Brain microvascular endothelial cell (primary cell): ENCODE measurements at regions not wholly inside any gene's neighbourhood (a gene's known extent, or its start where the extent isn't known, plus 50 kb on each side); places are given as distances from the start of the nearest gene placed in this dataset.

Experiments
- DNase-seq: peaks from one replicate; pipeline ENCODE4 v3.0.0-alpha.2; 2020
- H3K27ac ChIP-seq: fragments of 250-450 bp; sonication (Bioruptor Pico); 2 replicates; pipeline ENCODE4 v1.5.1; 2020; ENCODE audit warnings: mild to moderate bottlenecking, moderate library complexity
- H3K27me3 ChIP-seq: fragments of 250-450 bp; sonication (Bioruptor Pico); replicated peaks from 2 replicates; pipeline ENCODE4 v1.5.1; 2020; ENCODE audit warnings: mild to moderate bottlenecking
- H3K36me3 ChIP-seq: fragments of 250-450 bp; sonication (Bioruptor Pico); replicated peaks from 2 replicates; pipeline ENCODE4 v1.5.1; 2020; ENCODE audit warnings: mild to moderate bottlenecking
- H3K4me3 ChIP-seq: 2 replicates; pipeline ENCODE4 v1.5.1; 2011; ENCODE audit warnings: low read depth, mild to moderate bottlenecking, control low read depth, low read length, moderate library complexity
- in situ Hi-C: cut with HindIII; loops from 2 replicates; pipeline ENCODE4 v1.10.0; 2017; ENCODE audit warnings: low sequenced_read_pairs, low pct_ligation_motif_present
- TF ChIP-seq, protein P1 (sequence below): IDR thresholded peaks from 2 replicates; pipeline ENCODE4 v1.5.1; 2011; ENCODE audit warnings: low read depth, mild to moderate bottlenecking, moderate library complexity, low read length, control low read depth, inconsistent platforms; ENCODE audit errors: missing control alignments

DNA sequence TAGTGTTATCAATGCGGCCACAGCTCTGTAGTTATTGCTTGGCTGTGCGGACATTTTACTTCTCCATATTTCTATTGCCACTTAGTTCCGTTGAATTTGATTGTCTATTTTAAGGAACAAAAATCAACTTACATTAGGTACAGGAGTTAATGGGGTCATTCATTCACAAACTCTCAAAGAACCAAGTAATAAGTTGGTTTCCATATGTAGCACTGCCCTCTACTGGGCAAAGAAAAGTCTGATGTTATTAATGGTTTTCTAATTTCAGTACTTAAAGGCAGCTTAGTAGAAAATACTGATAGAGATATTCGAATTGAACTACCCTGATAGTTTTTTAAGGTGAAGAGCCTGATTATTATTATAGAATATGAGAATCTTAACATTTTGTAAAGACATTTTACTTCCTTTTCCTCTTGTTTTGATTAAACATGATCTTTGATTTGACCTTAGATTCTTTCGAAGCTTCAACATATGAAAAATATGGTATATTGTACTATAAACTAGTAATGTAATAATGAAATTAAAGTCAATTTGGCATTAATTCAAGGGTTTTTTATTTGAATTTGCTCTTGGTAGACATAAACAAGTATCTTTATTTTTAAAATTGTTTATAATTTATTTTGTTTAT lies 119.5 kb upstream of the CTNND2 start:
- no peak overlapping the region for H3K4me3 ChIP-seq
- no peak overlapping the region for H3K27ac ChIP-seq
- H3K27me3 ChIP-seq = no peaks in the 10 kb centered on the region
- TF ChIP-seq, protein P1, sequence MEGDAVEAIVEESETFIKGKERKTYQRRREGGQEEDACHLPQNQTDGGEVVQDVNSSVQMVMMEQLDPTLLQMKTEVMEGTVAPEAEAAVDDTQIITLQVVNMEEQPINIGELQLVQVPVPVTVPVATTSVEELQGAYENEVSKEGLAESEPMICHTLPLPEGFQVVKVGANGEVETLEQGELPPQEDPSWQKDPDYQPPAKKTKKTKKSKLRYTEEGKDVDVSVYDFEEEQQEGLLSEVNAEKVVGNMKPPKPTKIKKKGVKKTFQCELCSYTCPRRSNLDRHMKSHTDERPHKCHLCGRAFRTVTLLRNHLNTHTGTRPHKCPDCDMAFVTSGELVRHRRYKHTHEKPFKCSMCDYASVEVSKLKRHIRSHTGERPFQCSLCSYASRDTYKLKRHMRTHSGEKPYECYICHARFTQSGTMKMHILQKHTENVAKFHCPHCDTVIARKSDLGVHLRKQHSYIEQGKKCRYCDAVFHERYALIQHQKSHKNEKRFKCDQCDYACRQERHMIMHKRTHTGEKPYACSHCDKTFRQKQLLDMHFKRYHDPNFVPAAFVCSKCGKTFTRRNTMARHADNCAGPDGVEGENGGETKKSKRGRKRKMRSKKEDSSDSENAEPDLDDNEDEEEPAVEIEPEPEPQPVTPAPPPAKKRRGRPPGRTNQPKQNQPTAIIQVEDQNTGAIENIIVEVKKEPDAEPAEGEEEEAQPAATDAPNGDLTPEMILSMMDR = peak; percentile 46
- no peaks in the 10 kb centered on the region for H3K36me3 ChIP-seq
- DNase-seq = peak; percentile 18
- in situ Hi-C loops = no loop called here

DNA sequence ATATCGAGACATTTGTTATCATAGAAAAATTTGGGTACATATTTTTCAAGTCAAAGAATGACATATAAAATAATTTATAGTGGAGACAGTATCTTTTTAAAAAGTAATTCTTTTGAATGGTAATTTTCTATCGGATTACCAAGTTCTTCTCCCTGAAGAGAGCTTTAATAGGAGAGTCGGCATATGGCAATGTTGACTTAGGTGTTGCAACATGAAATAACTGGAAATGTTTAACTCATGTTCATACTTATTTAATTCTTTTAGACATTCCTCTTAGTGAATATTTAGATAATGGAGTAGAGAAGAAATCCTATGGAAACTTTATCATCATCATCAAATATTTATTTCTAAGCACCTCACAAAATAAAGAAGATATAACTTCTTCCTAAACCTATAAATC lies 118.2 kb upstream of the CTNND2 start:
- Histone ChIP-seq H3K36me3 (no peaks in the 10 kb centered on the region), H3K4me3 (no peak overlapping the region), H3K27me3 (no peaks in the 10 kb centered on the region), H3K27ac (no peak overlapping the region)
- no peak for DNase-seq
- TF ChIP-seq, protein P1 = no peak
- in situ Hi-C loops = no loop called here

DNA sequence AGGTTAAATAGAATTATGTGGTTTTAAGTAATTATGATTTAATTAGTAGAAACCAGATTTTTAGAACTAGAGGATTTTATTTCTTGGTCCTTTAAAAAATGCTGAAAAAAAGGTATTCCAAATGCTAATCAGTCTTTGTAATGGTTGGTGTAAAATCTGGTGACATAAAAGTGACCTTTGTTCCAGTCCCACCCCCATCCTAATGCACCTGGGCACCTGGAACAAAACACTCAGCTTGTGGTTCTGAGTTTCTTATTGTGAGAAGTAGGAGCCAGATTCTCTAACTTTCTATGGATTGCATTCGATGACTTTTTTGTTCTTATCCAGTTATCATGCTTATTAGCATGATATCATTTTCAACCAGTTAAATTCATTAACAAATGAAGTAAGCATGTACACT lies 115.1 kb upstream of the CTNND2 start:
- Histone ChIP-seq H3K4me3 (no peak overlapping the region), H3K27ac (no peak overlapping the region), H3K36me3 (no peaks in the 10 kb centered on the region), H3K27me3 (no peaks in the 10 kb centered on the region)
- TF ChIP-seq, protein P1 = no peak
- in situ Hi-C loops = no loop called here
- DNase-seq = no peak

GRCh38 chr5:12017007-12017406 lies 112.8 kb upstream of the CTNND2 start:
- Histone ChIP-seq H3K27ac (no peak overlapping the region), H3K4me3 (no peak overlapping the region), H3K27me3 (no peaks in the 10 kb centered on the region), H3K36me3 (no peaks in the 10 kb centered on the region)
- in situ Hi-C loops = no loop called here
- TF ChIP-seq, protein P1 = no peak
- no peak for DNase-seq

DNA sequence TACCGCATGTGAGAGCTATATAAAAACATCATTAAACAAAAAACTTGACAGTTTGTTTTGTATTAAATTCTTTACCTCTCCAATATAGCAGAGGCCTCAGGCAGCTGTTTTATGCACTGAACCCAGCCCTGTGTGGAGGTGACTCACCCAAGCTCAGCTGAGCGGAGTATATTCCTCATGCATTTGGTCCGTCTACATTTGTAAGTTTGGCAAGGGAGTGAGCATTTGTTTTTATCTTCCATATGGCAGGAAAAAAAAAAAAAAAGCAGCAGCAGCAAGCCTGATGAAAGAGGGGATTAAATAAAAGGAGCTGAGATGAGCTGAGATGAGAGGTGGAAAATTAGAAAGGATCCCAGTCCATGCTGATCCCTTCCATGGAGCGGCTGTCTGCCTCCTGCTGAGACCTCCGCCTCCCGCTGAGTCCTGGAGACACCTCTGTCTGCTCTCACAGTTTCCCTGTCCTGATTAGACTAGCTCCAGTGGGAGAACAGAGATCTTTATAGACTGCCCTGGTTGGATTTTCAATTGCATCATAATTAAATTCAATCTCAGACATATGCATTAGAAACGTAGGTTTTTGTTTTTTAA lies 112.0 kb upstream of the CTNND2 start:
- in situ Hi-C loops = no loop called here
- no peak overlapping the region for H3K4me3 ChIP-seq

More for the DNA sequence above, 112.0 kb upstream of the CTNND2 start:
- Histone ChIP-seq H3K27me3 (no peaks in the 10 kb centered on the region), H3K27ac (no peak overlapping the region), H3K36me3 (no peaks in the 10 kb centered on the region)
- TF ChIP-seq, protein P1 = no peak
- DNase-seq = no peak
